ACC112 (cell line): ENCODE measurements at regions not wholly inside any gene's neighbourhood (a gene's known extent, or its start where the extent isn't known, plus 50 kb on each side); places are given as distances from the start of the nearest gene placed in this dataset.

Experiments used
- H2AFZ ChIP-seq: fragments of 200-600 bp; sonication (generic); one replicate; pipeline ENCODE4 v1.6.0; 2017; ENCODE audit warnings: antibody characterized with exemption, low read length; ENCODE audit not compliant: unreplicated experiment
- H3K27ac ChIP-seq: fragments of 200-600 bp; sonication (generic); 2 replicates; pipeline ENCODE4 v1.5.1; 2014; ENCODE audit warnings: low read depth, mild to moderate bottlenecking, antibody characterized with exemption, low read length, moderate library complexity
- H3K27me3 ChIP-seq: fragments of 200-600 bp; sonication (generic); 2 replicates; pipeline ENCODE4 v1.6.1; 2014; ENCODE audit warnings: mild to moderate bottlenecking, antibody characterized with exemption, low read length, moderate library complexity, mixed read lengths; ENCODE audit not compliant: insufficient read depth
- H3K36me3 ChIP-seq: fragments of 200-600 bp; sonication (generic); 2 replicates; pipeline ENCODE4 v1.6.1; 2016; ENCODE audit warnings: mild to moderate bottlenecking, antibody characterized with exemption, low read length, moderate library complexity, mixed read lengths; ENCODE audit not compliant: insufficient read depth
- H3K4me1 ChIP-seq: fragments of 200-600 bp; sonication (generic); one replicate; pipeline ENCODE4 v1.6.1; 2016; ENCODE audit warnings: low read length, mixed read lengths; ENCODE audit not compliant: insufficient read depth, unreplicated experiment, control insufficient read depth
- H3K4me3 ChIP-seq: fragments of 200-600 bp; sonication (generic); 2 replicates; pipeline ENCODE4 v1.5.1; 2014; ENCODE audit warnings: mild to moderate bottlenecking, low read depth, low read length
- H3K79me2 ChIP-seq: fragments of 200-600 bp; sonication (generic); one replicate; pipeline ENCODE4 v1.6.0; 2016; ENCODE audit warnings: low read length; ENCODE audit not compliant: control insufficient read depth, unreplicated experiment, insufficient read depth

DNA sequence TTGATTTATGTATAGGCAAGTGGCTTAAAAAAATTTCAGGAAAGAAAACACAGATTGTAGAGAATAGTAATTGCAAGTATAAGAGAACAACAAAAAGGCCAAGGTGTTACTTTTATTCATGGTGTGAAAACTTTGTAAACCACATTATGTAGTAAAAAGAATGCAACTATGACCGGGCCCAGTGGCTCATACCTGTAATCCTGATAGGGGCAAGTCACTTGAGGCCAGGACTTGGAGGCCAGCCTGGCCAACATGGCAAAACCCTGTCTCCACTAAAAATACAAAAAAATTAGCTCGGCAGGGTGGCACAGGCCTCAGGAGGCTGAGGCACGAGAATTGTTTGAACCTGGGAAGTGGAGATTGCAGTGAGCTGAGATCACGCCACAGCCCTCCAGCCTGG, 131.7 kb downstream of the DCK start:
- H3K79me2 ChIP-seq = no peaks in the 10 kb centered on the region
- no peak overlapping the region for H3K27ac ChIP-seq
- no peaks in the 10 kb centered on the region for H3K36me3 ChIP-seq
- no peak overlapping the region for H2AFZ ChIP-seq
- H3K27me3 ChIP-seq = no peaks in the 10 kb centered on the region
- H3K4me1 ChIP-seq = peaks cover 15% of the 10 kb centered on the region
- H3K4me3 ChIP-seq = no peak overlapping the region

- no peaks in the 10 kb centered on the region for H3K36me3 ChIP-seq
- H3K4me1 ChIP-seq = peaks cover 30% of the 10 kb centered on the region
- H3K79me2 ChIP-seq = no peaks in the 10 kb centered on the region
- H3K27ac ChIP-seq = peak overlapping the region; percentile 75
- peak overlapping the region; percentile 11; the same call in 1 of the 2 replicates for H3K4me3 ChIP-seq
- H2AFZ ChIP-seq = peak overlapping the region; percentile 58
- no peaks in the 10 kb centered on the region for H3K27me3 ChIP-seq
Measured at GRCh38 chr4:71126719-71127118, 133.3 kb downstream of the DCK start.

DNA sequence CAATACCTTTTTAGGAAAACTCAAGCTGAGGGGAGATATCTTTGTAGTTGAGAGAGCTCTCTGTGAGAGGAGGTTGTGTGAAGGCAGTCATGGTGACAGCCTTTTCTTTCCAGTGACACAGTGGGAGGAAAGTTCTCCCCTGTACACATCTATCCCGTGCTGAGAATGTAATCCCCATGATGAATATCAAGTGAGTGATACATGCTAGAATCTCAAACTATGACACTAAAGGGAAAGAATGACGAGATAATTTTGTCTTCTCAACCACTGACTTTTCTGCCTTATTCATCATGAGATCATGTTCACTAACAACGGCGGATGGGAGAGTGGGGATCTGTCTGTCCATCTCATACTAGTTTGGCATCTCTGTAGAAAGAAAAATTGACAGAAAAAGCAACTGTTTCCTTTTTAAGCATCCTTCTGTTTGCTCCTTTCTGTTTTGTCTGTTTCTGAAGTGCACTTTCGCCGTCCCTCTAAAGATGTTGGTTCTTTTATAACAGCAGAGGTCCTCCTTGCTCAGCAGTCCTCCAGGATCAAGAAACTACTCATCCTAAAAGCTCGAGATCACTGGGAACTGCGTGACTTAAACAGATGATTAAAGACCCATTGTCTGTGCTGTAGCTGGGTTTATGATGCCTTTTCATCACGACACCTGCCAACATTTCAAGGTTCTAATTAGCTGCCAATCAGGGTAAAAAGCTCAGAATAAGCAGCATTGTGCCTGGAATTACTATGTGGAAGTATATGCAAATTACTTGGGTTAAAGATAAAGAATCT, 137.6 kb downstream of the DCK start:
- H3K79me2 ChIP-seq = no peaks in the 10 kb centered on the region
- H3K4me3 ChIP-seq = peak overlapping the region; percentile 70
- no peaks in the 10 kb centered on the region for H3K27me3 ChIP-seq
- H3K27ac ChIP-seq = peak overlapping the region; percentile 88
- peaks cover 44% of the 10 kb centered on the region for H3K4me1 ChIP-seq
- no peaks in the 10 kb centered on the region for H3K36me3 ChIP-seq
- peak overlapping the region; percentile 96 for H2AFZ ChIP-seq

- no peaks in the 10 kb centered on the region for H3K36me3 ChIP-seq
- no peak overlapping the region for H2AFZ ChIP-seq
- peak overlapping the region; percentile 16; the same call in 1 of the 2 replicates for H3K27ac ChIP-seq
- H3K4me3 ChIP-seq = no peak overlapping the region
- H3K4me1 ChIP-seq = peaks cover 32% of the 10 kb centered on the region
- H3K79me2 ChIP-seq = no peaks in the 10 kb centered on the region
- no peaks in the 10 kb centered on the region for H3K27me3 ChIP-seq
Measured at GRCh38 chr4:71132486-71132885, 139.0 kb downstream of the DCK start.

DNA sequence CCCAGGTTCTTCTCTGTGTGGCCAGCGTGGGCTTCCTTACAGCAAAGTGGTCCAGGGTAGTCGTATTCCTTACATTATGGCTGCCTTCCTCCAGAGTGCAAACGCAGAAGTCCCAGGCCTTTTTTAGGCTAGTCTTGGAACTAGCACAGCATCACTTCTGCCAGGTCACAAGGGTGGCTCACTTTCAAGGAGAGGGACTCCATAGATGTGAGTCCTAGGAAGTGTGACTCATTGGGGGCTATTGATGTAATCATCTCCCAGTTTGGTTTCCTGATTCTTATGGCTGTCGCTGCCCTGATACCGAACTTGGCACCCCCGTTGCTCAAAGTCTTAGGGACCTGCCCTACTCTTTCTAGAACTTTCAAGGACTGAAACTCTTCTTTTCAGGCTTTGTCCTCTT, 140.0 kb downstream of the DCK start:
- H3K4me3 ChIP-seq = no peak overlapping the region
- H2AFZ ChIP-seq = peak overlapping the region; percentile 51
- no peaks in the 10 kb centered on the region for H3K79me2 ChIP-seq
- H3K4me1 ChIP-seq = peaks cover 32% of the 10 kb centered on the region
- H3K36me3 ChIP-seq = no peaks in the 10 kb centered on the region
- H3K27me3 ChIP-seq = no peaks in the 10 kb centered on the region
- H3K27ac ChIP-seq = peak overlapping the region; percentile 16; the same call in 1 of the 2 replicates

DNA sequence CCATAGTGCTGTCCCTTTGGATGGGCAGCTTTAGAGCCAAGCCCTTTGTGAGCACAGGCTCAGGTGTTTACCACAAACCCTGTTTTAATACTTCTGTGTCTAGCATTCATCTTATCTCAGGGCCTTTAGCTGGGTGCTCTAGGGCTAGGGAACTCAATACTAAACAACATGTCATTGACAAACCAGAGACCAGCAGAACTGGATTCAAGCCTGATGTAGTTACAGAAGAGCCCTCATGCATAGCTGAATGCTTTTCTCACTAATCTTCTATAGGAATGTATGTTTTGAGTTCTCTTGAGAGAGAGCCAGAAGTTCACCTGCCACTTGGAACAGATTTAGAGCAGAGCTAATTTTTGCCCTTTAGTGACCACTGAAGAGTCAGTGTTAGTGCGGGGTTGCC, 142.6 kb downstream of the DCK start:
- Histone ChIP-seq H3K36me3 (no peaks in the 10 kb centered on the region), H2AFZ (no peak overlapping the region), H3K4me1 (peaks cover 23% of the 10 kb centered on the region), H3K79me2 (no peaks in the 10 kb centered on the region), H3K27ac (no peak overlapping the region), H3K4me3 (no peak overlapping the region), H3K27me3 (no peaks in the 10 kb centered on the region)

- Histone ChIP-seq H3K36me3 (no peaks in the 10 kb centered on the region), H3K27ac (no peak overlapping the region), H3K4me3 (no peak overlapping the region), H3K4me1 (peaks cover 5% of the 10 kb centered on the region), H3K79me2 (no peaks in the 10 kb centered on the region), H2AFZ (no peak overlapping the region), H3K27me3 (no peaks in the 10 kb centered on the region)
Measured at GRCh38 chr4:71138007-71138615, 144.7 kb downstream of the DCK start.

- Histone ChIP-seq H2AFZ (no peak overlapping the region), H3K79me2 (no peaks in the 10 kb centered on the region), H3K27me3 (no peaks in the 10 kb centered on the region), H3K36me3 (no peaks in the 10 kb centered on the region), H3K4me1 (no peaks in the 10 kb centered on the region), H3K27ac (no peak overlapping the region), H3K4me3 (no peak overlapping the region)
Measured at GRCh38 chr4:71140563-71140962, 147.1 kb downstream of the DCK start.

DNA sequence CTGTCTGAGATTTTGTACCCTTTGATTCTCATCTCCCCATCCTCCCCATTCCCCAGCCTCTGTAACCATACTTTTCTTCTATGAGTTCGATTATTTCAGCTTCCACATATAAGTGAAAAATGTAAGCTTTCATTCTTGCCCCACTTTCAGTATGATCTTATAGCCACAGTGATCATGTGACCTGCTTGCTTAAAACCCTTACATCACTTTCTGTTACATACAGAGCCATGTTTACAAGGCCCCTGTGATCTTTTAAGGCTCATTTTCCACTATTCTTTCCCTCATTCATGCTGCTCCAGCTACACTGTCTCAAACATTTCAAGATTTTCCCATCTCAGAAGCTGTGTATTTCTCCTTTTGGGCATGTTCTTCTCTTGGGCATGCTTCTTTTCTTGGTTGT, 147.7 kb downstream of the DCK start:
- H3K27me3 ChIP-seq = no peaks in the 10 kb centered on the region
- H2AFZ ChIP-seq = peak overlapping the region; percentile 62
- H3K27ac ChIP-seq = no peak overlapping the region
- no peaks in the 10 kb centered on the region for H3K4me1 ChIP-seq
- no peaks in the 10 kb centered on the region for H3K79me2 ChIP-seq
- H3K36me3 ChIP-seq = no peaks in the 10 kb centered on the region
- H3K4me3 ChIP-seq = no peak overlapping the region

DNA sequence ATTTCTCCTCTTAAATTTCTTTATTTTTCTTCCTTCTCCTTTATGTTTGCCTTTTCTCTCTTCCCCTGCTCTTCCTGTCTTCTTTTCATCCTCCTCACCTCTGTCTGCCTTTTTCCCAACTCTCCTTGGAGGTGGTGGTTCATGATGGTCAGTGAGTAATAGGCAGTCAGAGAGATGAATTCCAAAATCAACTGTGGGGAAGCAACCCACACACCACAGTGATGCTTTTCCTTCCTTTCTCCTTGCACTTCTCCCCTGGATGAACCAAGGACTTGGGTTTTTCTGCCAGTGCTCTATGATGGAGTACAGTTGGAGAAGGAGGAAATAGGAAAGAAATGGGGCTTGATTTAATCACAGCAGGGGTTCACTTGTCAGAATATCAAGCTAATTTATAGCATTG, 153.8 kb downstream of the DCK start:
- H3K36me3 ChIP-seq = no peaks in the 10 kb centered on the region
- no peak overlapping the region for H3K4me3 ChIP-seq
- H2AFZ ChIP-seq = no peak overlapping the region
- H3K27ac ChIP-seq = no peak overlapping the region
- no peaks in the 10 kb centered on the region for H3K79me2 ChIP-seq
- no peaks in the 10 kb centered on the region for H3K4me1 ChIP-seq
- H3K27me3 ChIP-seq = no peaks in the 10 kb centered on the region

GRCh38 chr4:71148545-71148944, 155.1 kb downstream of the DCK start:
- H3K27me3 ChIP-seq = no peaks in the 10 kb centered on the region
- H3K4me1 ChIP-seq = no peaks in the 10 kb centered on the region
- no peak overlapping the region for H3K4me3 ChIP-seq
- no peaks in the 10 kb centered on the region for H3K36me3 ChIP-seq
- no peak overlapping the region for H3K27ac ChIP-seq
- H3K79me2 ChIP-seq = no peaks in the 10 kb centered on the region
- no peak overlapping the region for H2AFZ ChIP-seq
